NCI-H2171 treated with DMSO at 0.1 percent for 48 hours (cell line): ENCODE measurements at regions not wholly inside any gene's neighbourhood (a gene's known extent, or its start where the extent isn't known, plus 50 kb on each side); places are given as distances from the start of the nearest gene placed in this dataset.

Experiments
- DNase-seq: peaks from one replicate; lab custom pipeline; 2025; lab: John Stamatoyannopoulos, UW

- DNase-seq: peak; percentile 55
Observed at GRCh38 chr2:192286093-192286701, 91.5 kb upstream of the TMEFF2 start.

GRCh38 chr2:192283450-192283849 is 88.7 kb upstream of the TMEFF2 start:
- no peak for DNase-seq

GRCh38 chr2:192278701-192279100 is 84.0 kb upstream of the TMEFF2 start:
- no peak for DNase-seq

- no peak for DNase-seq
Observed at GRCh38 chr2:192277494-192278109, 82.9 kb upstream of the TMEFF2 start.

GRCh38 chr2:192275632-192276031 is 80.9 kb upstream of the TMEFF2 start:
- no peak for DNase-seq

- no peak for DNase-seq
Observed at GRCh38 chr2:192267484-192267883, 72.8 kb upstream of the TMEFF2 start.

- DNase-seq: no peak
Observed at GRCh38 chr2:192265751-192266150, 71.0 kb upstream of the TMEFF2 start.

- no peak for DNase-seq
Observed at GRCh38 chr2:192254444-192254843, 59.7 kb upstream of the TMEFF2 start.

GRCh38 chr2:192253692-192254091 is 59.0 kb upstream of the TMEFF2 start:
- no peak for DNase-seq

- DNase-seq: peak; percentile 5
Observed at GRCh38 chr2:192250961-192251360, 56.2 kb upstream of the TMEFF2 start.

- DNase-seq: no peak
Observed at GRCh38 chr2:192247456-192247855, 52.7 kb upstream of the TMEFF2 start.

- DNase-seq: no peak
Observed at GRCh38 chr2:192246297-192246696, 51.6 kb upstream of the TMEFF2 start.

GRCh38 chr2:192245329-192245728 is 50.6 kb upstream of the TMEFF2 start:
- DNase-seq: no peak
